ENCODE measurements at regions not wholly inside any gene's neighbourhood (a gene's known extent, or its start where the extent isn't known, plus 50 kb on each side); places are given as distances from the start of the nearest gene placed in this dataset.

DNA sequence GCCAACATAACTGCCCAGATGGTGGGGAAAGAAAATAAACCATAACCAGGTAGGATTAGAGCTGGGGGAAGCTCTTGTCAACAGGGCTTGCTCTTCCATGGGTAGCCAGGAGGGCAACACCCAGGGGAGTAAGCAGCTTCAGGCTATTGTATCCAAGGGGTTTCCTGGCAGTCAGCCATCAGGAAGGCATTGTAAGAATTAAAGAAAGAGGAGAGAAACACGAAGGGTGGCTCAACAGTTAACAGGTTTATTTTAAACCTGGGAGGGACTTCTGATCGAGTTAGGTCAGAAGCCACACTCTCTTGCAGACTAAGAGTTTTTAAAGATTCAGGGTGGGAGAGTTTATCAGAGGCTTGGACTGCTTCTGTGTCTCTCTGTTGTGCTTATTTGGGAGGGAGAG, 114.2 kb downstream of the QRSL1 start:
- Histone ChIP-seq H3K4me2 (ENCODE audit: low read depth, low read length, poor library complexity, severe bottlenecking) (no peak overlapping the region), H3K36me3 (ENCODE audit: low read length) (0 out of 2 replicates have a peak, but pooled peaks cover 3% of the 10 kb centered on the region), H3K79me2 (ENCODE audit: insufficient read depth, low read length) (no peaks in the 10 kb centered on the region), H3K27ac (ENCODE audit: low read depth, low read length) (no peak overlapping the region), H3K9me2 (replicated peaks; ENCODE audit: insufficient read depth, low read length) (no peaks in the 10 kb centered on the region), H3K27me3 (ENCODE audit: low read length) (no peaks in the 10 kb centered on the region), H3K9me3 (ENCODE audit: insufficient read depth, low read length) (no peaks in the 10 kb centered on the region), H2AFZ (ENCODE audit: low read depth, low read length, severe bottlenecking) (no peak overlapping the region), H3K9ac (ENCODE audit: low read length) (no peak overlapping the region), H3K4me3 (ENCODE audit: insufficient read depth, low read length, poor library complexity, severe bottlenecking) (no peak overlapping the region), H4K20me1 (ENCODE audit: low read depth, low read length) (no peaks in the 10 kb centered on the region), H3F3A (ENCODE audit: insufficient read depth) (no peaks in the 10 kb centered on the region)
- no peak for TF ChIP-seq EZH2phosphoT487 (conservative IDR thresholded peaks at IDR 0.05; ENCODE audit: low read length)
- TF ChIP-seq, protein P1, sequence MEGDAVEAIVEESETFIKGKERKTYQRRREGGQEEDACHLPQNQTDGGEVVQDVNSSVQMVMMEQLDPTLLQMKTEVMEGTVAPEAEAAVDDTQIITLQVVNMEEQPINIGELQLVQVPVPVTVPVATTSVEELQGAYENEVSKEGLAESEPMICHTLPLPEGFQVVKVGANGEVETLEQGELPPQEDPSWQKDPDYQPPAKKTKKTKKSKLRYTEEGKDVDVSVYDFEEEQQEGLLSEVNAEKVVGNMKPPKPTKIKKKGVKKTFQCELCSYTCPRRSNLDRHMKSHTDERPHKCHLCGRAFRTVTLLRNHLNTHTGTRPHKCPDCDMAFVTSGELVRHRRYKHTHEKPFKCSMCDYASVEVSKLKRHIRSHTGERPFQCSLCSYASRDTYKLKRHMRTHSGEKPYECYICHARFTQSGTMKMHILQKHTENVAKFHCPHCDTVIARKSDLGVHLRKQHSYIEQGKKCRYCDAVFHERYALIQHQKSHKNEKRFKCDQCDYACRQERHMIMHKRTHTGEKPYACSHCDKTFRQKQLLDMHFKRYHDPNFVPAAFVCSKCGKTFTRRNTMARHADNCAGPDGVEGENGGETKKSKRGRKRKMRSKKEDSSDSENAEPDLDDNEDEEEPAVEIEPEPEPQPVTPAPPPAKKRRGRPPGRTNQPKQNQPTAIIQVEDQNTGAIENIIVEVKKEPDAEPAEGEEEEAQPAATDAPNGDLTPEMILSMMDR (IDR thresholded peaks at IDR 0.05; ENCODE audit: insufficient read depth, low read length, poor library complexity, severe bottlenecking) = no peak

- H3F3A ChIP-seq (ENCODE audit: insufficient read depth) = no peaks in the 10 kb centered on the region
- TF ChIP-seq EZH2phosphoT487 (conservative IDR thresholded peaks at IDR 0.05; ENCODE audit: low read length) = no peak
- H3K4me2 ChIP-seq (ENCODE audit: low read depth, low read length, poor library complexity, severe bottlenecking) = no peak overlapping the region
- H3K4me3 ChIP-seq (ENCODE audit: insufficient read depth, low read length, poor library complexity, severe bottlenecking) = no peak overlapping the region
- H4K20me1 ChIP-seq (ENCODE audit: low read depth, low read length) = no peaks in the 10 kb centered on the region
- no peaks in the 10 kb centered on the region for H3K9me3 ChIP-seq (ENCODE audit: insufficient read depth, low read length)
- no peaks in the 10 kb centered on the region for H3K27me3 ChIP-seq (ENCODE audit: low read length)
- H2AFZ ChIP-seq (ENCODE audit: low read depth, low read length, severe bottlenecking) = no peak overlapping the region
- H3K27ac ChIP-seq (ENCODE audit: low read depth, low read length) = no peak overlapping the region
- H3K9me2 ChIP-seq (replicated peaks; ENCODE audit: insufficient read depth, low read length) = no peaks in the 10 kb centered on the region
- no peak overlapping the region for H3K9ac ChIP-seq (ENCODE audit: low read length)
- no peaks in the 10 kb centered on the region for H3K79me2 ChIP-seq (ENCODE audit: insufficient read depth, low read length)
- H3K36me3 ChIP-seq (ENCODE audit: low read length) = no peaks in the 10 kb centered on the region
Observed at GRCh38 chr6:106740287-106740686, 110.9 kb downstream of the QRSL1 start.

DNA sequence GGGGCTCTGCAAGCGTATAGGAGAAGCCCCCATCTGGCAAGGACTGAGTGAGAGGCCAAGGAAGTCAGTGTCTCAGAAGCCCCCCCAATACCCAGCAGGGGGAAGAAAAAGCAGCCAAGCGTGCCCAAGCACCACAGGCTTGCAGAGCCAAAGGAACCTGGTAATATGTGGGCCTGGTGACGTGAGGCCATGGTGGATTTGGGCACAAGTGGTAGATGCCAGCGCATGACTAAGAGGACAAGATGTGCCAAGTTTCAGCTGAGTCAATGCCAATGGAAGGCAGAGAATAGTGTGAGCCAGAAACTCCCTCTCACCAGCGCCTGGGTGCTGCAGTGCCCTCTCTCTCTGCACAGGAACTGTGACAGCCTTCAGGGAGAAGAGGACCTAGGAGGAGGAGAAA, 110.0 kb downstream of the QRSL1 start:
- no peaks in the 10 kb centered on the region for H4K20me1 ChIP-seq (ENCODE audit: low read depth, low read length)
- no peak overlapping the region for H3K9ac ChIP-seq (ENCODE audit: low read length)

DNA sequence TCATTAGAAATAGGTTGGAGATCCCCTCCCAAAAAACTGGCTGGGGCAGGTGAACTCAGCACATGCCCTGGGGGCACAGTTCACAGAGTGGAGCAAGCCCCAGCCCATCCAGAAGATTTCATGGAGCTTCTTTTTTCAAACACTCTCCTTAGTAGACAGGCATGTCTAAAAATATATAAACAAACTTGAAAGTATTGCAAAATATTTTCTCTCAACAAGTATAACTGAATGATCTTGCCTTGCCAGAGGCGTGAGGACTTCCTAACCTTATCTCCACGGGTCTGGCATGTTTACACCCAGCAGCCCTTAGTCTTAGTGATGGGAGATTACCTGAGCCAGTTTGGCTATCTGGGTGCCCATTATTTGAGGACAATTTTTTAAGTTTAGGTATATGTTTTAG, 107.1 kb downstream of the QRSL1 start:
- Histone ChIP-seq H3K27me3 (ENCODE audit: low read length) (no peaks in the 10 kb centered on the region), H3K4me2 (ENCODE audit: low read depth, low read length, poor library complexity, severe bottlenecking) (no peak overlapping the region), H2AFZ (ENCODE audit: low read depth, low read length, severe bottlenecking) (no peak overlapping the region), H3K4me3 (ENCODE audit: insufficient read depth, low read length, poor library complexity, severe bottlenecking) (no peak overlapping the region), H3K27ac (ENCODE audit: low read depth, low read length) (no peak overlapping the region; the same call in 1 of the 2 replicates), H3K36me3 (ENCODE audit: low read length) (no peaks in the 10 kb centered on the region), H3K9me3 (ENCODE audit: insufficient read depth, low read length) (no peaks in the 10 kb centered on the region), H3K79me2 (ENCODE audit: insufficient read depth, low read length) (no peaks in the 10 kb centered on the region), H3K9me2 (replicated peaks; ENCODE audit: insufficient read depth, low read length) (no peaks in the 10 kb centered on the region), H3F3A (ENCODE audit: insufficient read depth) (no peaks in the 10 kb centered on the region), H3K9ac (ENCODE audit: low read length) (no peak overlapping the region), H4K20me1 (ENCODE audit: low read depth, low read length) (no peaks in the 10 kb centered on the region)
- TF ChIP-seq, protein P1 (IDR thresholded peaks at IDR 0.05; ENCODE audit: insufficient read depth, low read length, poor library complexity, severe bottlenecking) = no peak
- TF ChIP-seq EZH2phosphoT487 (conservative IDR thresholded peaks at IDR 0.05; ENCODE audit: low read length) = no peak

More for the DNA sequence above, 110.0 kb downstream of the QRSL1 start:
- no peaks in the 10 kb centered on the region for H3K9me3 ChIP-seq (ENCODE audit: insufficient read depth, low read length)
- no peak overlapping the region for H2AFZ ChIP-seq (ENCODE audit: low read depth, low read length, severe bottlenecking)
- H3F3A ChIP-seq (ENCODE audit: insufficient read depth) = no peaks in the 10 kb centered on the region
- no peak overlapping the region for H3K4me3 ChIP-seq (ENCODE audit: insufficient read depth, low read length, poor library complexity, severe bottlenecking)
- TF ChIP-seq, protein P1 (IDR thresholded peaks at IDR 0.05; ENCODE audit: insufficient read depth, low read length, poor library complexity, severe bottlenecking) = no peak
- TF ChIP-seq EZH2phosphoT487 (conservative IDR thresholded peaks at IDR 0.05; ENCODE audit: low read length) = no peak
- H3K36me3 ChIP-seq (ENCODE audit: low read length) = no peaks in the 10 kb centered on the region
- no peak overlapping the region for H3K4me2 ChIP-seq (ENCODE audit: low read depth, low read length, poor library complexity, severe bottlenecking)
- H3K79me2 ChIP-seq (ENCODE audit: insufficient read depth, low read length) = no peaks in the 10 kb centered on the region
- H3K9me2 ChIP-seq (replicated peaks; ENCODE audit: insufficient read depth, low read length) = no peaks in the 10 kb centered on the region
- no peak overlapping the region for H3K27ac ChIP-seq (ENCODE audit: low read depth, low read length)
- H3K27me3 ChIP-seq (ENCODE audit: low read length) = no peaks in the 10 kb centered on the region

All from SU-DHL-6 (cell line).